Esophagus squamous epithelium (tissue), 5 donors: ENCODE measurements at regions not wholly inside any gene's neighbourhood (a gene's known extent, or its start where the extent isn't known, plus 50 kb on each side); places are given as distances from the start of the nearest gene placed in this dataset.

ENCODE experiments used
- DNase-seq: peaks from one replicate; lab custom pipeline; 2025; lab: John Stamatoyannopoulos, UW
- H3K27ac ChIP-seq, 4 donors: fragments of 200-600 bp; sonication (generic); one replicate each; pipeline ENCODE4 v1.5.1; 2016 to 2019; ENCODE audit warnings: mild to moderate bottlenecking in 1 of 4
- H3K27me3 ChIP-seq, 4 donors: fragments of 200-600 bp; sonication (generic); 1 replicate in 3 of 4; 2 replicates in 1 of 4; pipeline versions ENCODE4 v1.5.1 to v1.6.0; 2017 to 2021; ENCODE audit warnings: antibody characterized with exemption in 1 of 4
- H3K36me3 ChIP-seq, 3 donors: fragments of 200-600 bp; sonication (generic); one replicate each; pipeline ENCODE4 v1.5.1; 2016 to 2019
- H3K4me1 ChIP-seq, 3 donors: fragments of 200-600 bp; sonication (generic); one replicate each; pipeline ENCODE4 v1.5.1; 2017 to 2019
- H3K4me3 ChIP-seq, 4 donors: fragments of 200-600 bp; sonication (generic); 1 replicate in 3 of 4; 2 replicates in 1 of 4; pipeline ENCODE4 v1.5.1; 2016 to 2019; ENCODE audit warnings: mild to moderate bottlenecking in 2 of 4, moderate library complexity in 1 of 4
- H3K9me3 ChIP-seq, 3 donors: fragments of 200-600 bp; sonication (generic); one replicate each; pipeline ENCODE4 v1.5.1; 2016 to 2019
- POLR2A ChIP-seq, 4 donors: fragments of 450-650 bp; IDR thresholded peaks; one replicate each; pipeline ENCODE4 v1.6.1; 2017; ENCODE audit warnings: antibody characterized with exemption in 4 of 4, mild to moderate bottlenecking in 4 of 4, moderate library complexity in 3 of 4
- WGBS, 2 donors: methylation state at CpG; one replicate each; pipeline ENCODE4 v1.1.5; 2018; 5-methylcytosine and 5-hydroxymethylcytosine counted together
- intact Hi-C: fragments of 100-400 bp; cut with DNase I; formaldehyde crosslinking; loops from one replicate; pipeline ENCODE4 v1.15.0; 2022
- TF ChIP-seq, protein P1 (sequence below), 6 experiments: fragments of 450-650 bp in 4 of 6; fragments of 200-600 bp in 2 of 6; sonication (generic) in 2 of 6; IDR thresholded peaks; one replicate each; pipeline ENCODE4 v1.5.1; 2016 to 2019; ENCODE audit warnings: antibody characterized with exemption in 6 of 6, mild to moderate bottlenecking in 4 of 6, moderate library complexity in 4 of 6
- donor health status: DM: yes; HTN: yes; CAD: no.

DNA sequence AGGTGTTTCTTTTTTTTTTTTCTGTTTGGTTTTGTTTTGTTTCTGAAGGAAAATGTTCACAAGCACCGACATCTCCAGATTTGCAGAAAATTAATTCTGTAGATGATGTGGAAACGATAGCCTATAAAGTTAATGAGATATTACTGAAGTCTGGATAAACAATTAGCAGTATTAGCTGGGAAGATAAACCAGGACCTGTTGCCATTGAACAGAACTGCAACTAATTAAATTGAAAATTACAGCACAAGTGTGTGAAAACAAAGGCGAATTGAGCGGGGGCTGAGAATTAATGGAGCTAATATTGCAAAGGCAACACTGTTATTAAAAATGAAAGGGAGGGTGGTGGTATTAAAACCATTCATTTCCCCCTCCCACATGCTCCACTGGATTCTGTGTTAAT lies 107.5 kb upstream of the AJAP1 start:
- 75 to 77% methylated on average over 4 of the region's 4 CpGs for WGBS, 2 donors
- Histone ChIP-seq H3K27me3 (peaks cover 0 to 10% (median 0%) of the 10 kb centered on the region in 4 donors), H3K27ac (no peak overlapping the region), H3K36me3 (no peaks in the 10 kb centered on the region), H3K9me3 (no peaks in the 10 kb centered on the region), H3K4me3 (no peak overlapping the region), H3K4me1 (no peaks in the 10 kb centered on the region)
- TF ChIP-seq, protein P1, sequence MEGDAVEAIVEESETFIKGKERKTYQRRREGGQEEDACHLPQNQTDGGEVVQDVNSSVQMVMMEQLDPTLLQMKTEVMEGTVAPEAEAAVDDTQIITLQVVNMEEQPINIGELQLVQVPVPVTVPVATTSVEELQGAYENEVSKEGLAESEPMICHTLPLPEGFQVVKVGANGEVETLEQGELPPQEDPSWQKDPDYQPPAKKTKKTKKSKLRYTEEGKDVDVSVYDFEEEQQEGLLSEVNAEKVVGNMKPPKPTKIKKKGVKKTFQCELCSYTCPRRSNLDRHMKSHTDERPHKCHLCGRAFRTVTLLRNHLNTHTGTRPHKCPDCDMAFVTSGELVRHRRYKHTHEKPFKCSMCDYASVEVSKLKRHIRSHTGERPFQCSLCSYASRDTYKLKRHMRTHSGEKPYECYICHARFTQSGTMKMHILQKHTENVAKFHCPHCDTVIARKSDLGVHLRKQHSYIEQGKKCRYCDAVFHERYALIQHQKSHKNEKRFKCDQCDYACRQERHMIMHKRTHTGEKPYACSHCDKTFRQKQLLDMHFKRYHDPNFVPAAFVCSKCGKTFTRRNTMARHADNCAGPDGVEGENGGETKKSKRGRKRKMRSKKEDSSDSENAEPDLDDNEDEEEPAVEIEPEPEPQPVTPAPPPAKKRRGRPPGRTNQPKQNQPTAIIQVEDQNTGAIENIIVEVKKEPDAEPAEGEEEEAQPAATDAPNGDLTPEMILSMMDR (IDR thresholded peaks at IDR 0.05): no peak
- TF ChIP-seq POLR2A (IDR thresholded peaks at IDR 0.05): no peak
- intact Hi-C loops: no loop called here
- DNase-seq: no peak

DNA sequence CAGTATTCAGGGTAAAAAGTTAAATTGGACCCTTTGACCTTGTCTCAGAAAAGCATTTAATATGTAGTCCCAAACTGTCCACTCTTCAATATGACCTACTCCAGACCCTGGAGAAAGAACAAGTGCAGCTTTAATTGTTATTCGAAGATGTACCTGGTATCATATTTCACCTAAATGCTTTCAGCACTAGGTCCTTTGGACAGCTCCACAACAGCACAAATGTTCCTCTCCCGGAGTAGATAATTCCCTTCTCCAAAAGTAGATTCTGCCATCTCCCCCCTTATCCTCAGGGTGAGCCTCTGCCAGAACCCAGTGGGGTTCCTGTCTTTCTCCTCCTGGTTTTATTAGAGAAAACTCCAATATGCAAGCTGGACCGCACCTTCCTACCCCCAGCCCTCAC lies 104.5 kb upstream of the AJAP1 start:
- Histone ChIP-seq H3K36me3 (no peaks in the 10 kb centered on the region), H3K9me3 (no peaks in the 10 kb centered on the region), H3K27ac (no peak overlapping the region), H3K27me3 (peaks cover 0 to 10% (median 0%) of the 10 kb centered on the region in 4 donors), H3K4me3 (no peak overlapping the region), H3K4me1 (no peaks in the 10 kb centered on the region)
- WGBS, 2 donors: 48 to 53% methylated on average over 3 of the region's 3 CpGs
- TF ChIP-seq POLR2A (IDR thresholded peaks at IDR 0.05): no peak
- TF ChIP-seq, protein P1 (IDR thresholded peaks at IDR 0.05): no peak
- no peak for DNase-seq
- intact Hi-C loops: no loop called here

DNA sequence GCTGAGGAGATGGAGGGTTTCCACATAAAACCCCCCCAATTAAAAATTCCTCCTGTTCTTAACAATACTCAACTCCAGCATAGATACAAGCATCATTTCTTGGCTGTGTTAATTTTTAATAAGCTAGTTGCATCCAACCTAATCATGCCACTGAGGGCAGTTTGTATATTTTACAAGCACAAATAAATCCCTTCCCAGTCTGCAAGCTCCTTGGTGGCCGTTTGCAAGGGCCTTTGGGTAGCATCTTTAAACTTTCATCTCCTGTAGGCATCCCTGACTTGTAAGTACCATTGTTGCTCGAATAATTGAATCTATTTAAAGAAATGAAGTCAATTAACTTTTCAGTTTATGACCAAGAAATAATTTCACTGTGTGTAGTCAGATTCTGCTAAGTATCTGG lies 103.5 kb upstream of the AJAP1 start:
- Histone ChIP-seq H3K4me1 (no peaks in the 10 kb centered on the region), H3K9me3 (no peaks in the 10 kb centered on the region), H3K4me3 (no peak overlapping the region), H3K27me3 (peaks cover 0 to 5% (median 0%) of the 10 kb centered on the region in 4 donors), H3K36me3 (no peaks in the 10 kb centered on the region), H3K27ac (no peak overlapping the region)
- DNase-seq: no peak
- intact Hi-C loops: no loop called here
- WGBS, 2 donors: 10 to 26% methylated on average over 2 of the region's 2 CpGs
- TF ChIP-seq, protein P1 (IDR thresholded peaks at IDR 0.05): no peak
- TF ChIP-seq POLR2A (IDR thresholded peaks at IDR 0.05): no peak

DNA sequence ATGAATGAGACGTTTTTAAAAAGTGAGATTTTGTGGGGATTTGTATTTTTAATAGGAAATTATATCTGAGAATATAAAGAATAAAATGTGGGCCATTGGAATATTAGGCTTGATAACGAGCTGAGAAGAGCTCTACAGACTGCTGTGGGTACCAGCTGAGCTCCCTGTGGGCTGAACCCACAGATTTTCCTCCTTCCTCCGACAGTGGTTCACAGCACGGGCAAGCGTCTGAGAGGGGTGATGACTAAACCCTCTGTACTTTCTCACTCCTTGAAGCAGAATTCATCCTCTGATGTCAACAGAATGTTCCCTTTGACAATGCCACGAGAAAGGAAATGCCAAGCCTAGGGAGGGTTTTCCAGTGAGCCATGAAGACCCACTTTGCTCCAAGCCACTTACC lies 102.7 kb upstream of the AJAP1 start:
- Histone ChIP-seq H3K27me3 (no peaks in the 10 kb centered on the region), H3K27ac (no peak overlapping the region), H3K9me3 (no peaks in the 10 kb centered on the region), H3K36me3 (no peaks in the 10 kb centered on the region), H3K4me1 (no peaks in the 10 kb centered on the region), H3K4me3 (no peak overlapping the region)
- TF ChIP-seq POLR2A (IDR thresholded peaks at IDR 0.05): no peak
- TF ChIP-seq, protein P1 (IDR thresholded peaks at IDR 0.05): no peak
- no peak for DNase-seq
- intact Hi-C loops: no loop called here
- 51 to 57% methylated on average over 6 of the region's 6 CpGs for WGBS, 2 donors

DNA sequence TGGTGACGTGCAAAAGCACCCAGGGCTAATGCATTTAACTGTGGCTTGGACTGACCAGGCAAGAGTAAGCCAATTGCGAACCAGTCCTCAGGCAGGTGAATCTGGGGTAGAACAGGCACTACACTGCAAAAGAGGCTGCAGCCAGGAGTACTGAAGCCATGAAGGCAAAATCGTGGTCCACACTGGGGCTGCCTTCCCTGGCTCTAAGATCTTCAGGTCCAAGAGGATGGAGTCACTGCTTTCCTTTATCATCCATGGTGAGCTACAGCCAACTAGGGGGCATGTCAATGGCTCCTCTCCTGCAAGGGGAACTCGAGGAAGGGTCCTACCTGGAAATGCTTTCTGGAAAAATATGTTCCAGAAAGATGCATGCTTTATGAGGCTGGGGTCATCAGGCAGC lies 100.6 kb upstream of the AJAP1 start:
- no peak for DNase-seq

More for the DNA sequence above, 100.6 kb upstream of the AJAP1 start:
- H3K27ac ChIP-seq: no peak overlapping the region
- H3K36me3 ChIP-seq: no peaks in the 10 kb centered on the region
- TF ChIP-seq, protein P1 (IDR thresholded peaks at IDR 0.05): no peak
- no peak for TF ChIP-seq POLR2A (IDR thresholded peaks at IDR 0.05)
- H3K4me3 ChIP-seq: no peak overlapping the region
- intact Hi-C loops: no loop called here
- 41 to 52% methylated on average over 4 of the region's 4 CpGs for WGBS, 2 donors
- H3K4me1 ChIP-seq: no peaks in the 10 kb centered on the region
- H3K9me3 ChIP-seq: no peaks in the 10 kb centered on the region
- no peaks in the 10 kb centered on the region for H3K27me3 ChIP-seq
